Neuronal stem cell (in vitro differentiated cells): ENCODE measurements at regions not wholly inside any gene's neighbourhood (a gene's known extent, or its start where the extent isn't known, plus 50 kb on each side); places are given as distances from the start of the nearest gene placed in this dataset.

ENCODE experiments used
- DNase-seq: peaks from one replicate; pipeline ENCODE4 v3.0.0-alpha.2; 2013; ENCODE audit warnings: low spot score
- H2AFZ ChIP-seq: one replicate; pipeline ENCODE4 v1.6.1; 2013; ENCODE audit warnings: mild to moderate bottlenecking, low read length, inconsistent platforms
- H2AK5ac ChIP-seq: 2 replicates; pipeline ENCODE4 v1.6.1; 2013; ENCODE audit warnings: low read depth, mild to moderate bottlenecking, inconsistent platforms, low read length, moderate library complexity, mixed read lengths
- H2BK120ac ChIP-seq: 2 replicates; pipeline ENCODE4 v1.6.1; 2013; ENCODE audit warnings: low read depth, mild to moderate bottlenecking, inconsistent platforms, low read length, moderate library complexity, mixed read lengths
- H2BK12ac ChIP-seq: one replicate; pipeline ENCODE4 v1.6.1; 2013; ENCODE audit warnings: low read length, inconsistent platforms
- H2BK15ac ChIP-seq: 2 replicates; pipeline ENCODE4 v1.6.1; 2013; ENCODE audit warnings: mild to moderate bottlenecking, low read length, inconsistent platforms, mixed read lengths
- H2BK5ac ChIP-seq: one replicate; pipeline ENCODE4 v1.6.1; 2013; ENCODE audit warnings: inconsistent platforms, mild to moderate bottlenecking, low read length, moderate library complexity
- H3K14ac ChIP-seq: one replicate; pipeline ENCODE4 v1.6.1; 2013; ENCODE audit warnings: low read length, inconsistent platforms
- H3K18ac ChIP-seq: 2 replicates; pipeline ENCODE4 v1.6.1; 2013; ENCODE audit warnings: low read length, inconsistent platforms
- H3K23ac ChIP-seq: 2 replicates; pipeline ENCODE4 v1.6.1; 2013; ENCODE audit warnings: low read depth, mild to moderate bottlenecking, mixed read lengths, low read length, inconsistent platforms; ENCODE audit not compliant: poor library complexity
- H3K27ac ChIP-seq: replicated peaks from 3 replicates; pipeline ENCODE4 v1.5.1; 2013; ENCODE audit warnings: low read length, inconsistent platforms
- H3K27me3 ChIP-seq, 3 experiments: 2 replicates each; pipeline ENCODE4 v1.6.1; 2013; ENCODE audit warnings: low read length in 3 of 3, mild to moderate bottlenecking in 2 of 3, inconsistent platforms in 1 of 3, low read depth in 1 of 3, mixed read lengths in 1 of 3, moderate library complexity in 1 of 3; ENCODE audit not compliant: control insufficient read depth in 3 of 3, insufficient read depth in 3 of 3
- H3K36me3 ChIP-seq, 2 donors: replicated peaks in 1 of 2; 2 replicates each; pipeline ENCODE4 v1.6.1; 2013; ENCODE audit warnings: low read length in 2 of 2; ENCODE audit not compliant: control insufficient read depth in 2 of 2, insufficient read depth in 2 of 2
- H3K4ac ChIP-seq: 2 replicates; pipeline ENCODE4 v1.6.1; 2013; ENCODE audit warnings: inconsistent platforms, mild to moderate bottlenecking, low read length, moderate library complexity
- H3K4me1 ChIP-seq, 2 donors: 1 replicate in 1 of 2; 2 replicates in 1 of 2; pipeline ENCODE4 v1.6.1; 2013; ENCODE audit warnings: low read length in 2 of 2, low read depth in 1 of 2; ENCODE audit not compliant: control insufficient read depth in 2 of 2, insufficient read depth in 1 of 2
- H3K4me2 ChIP-seq: one replicate; pipeline ENCODE4 v1.6.1; 2013; ENCODE audit warnings: mild to moderate bottlenecking, low read length, inconsistent platforms; ENCODE audit not compliant: insufficient read depth, poor library complexity, severe bottlenecking
- H3K4me3 ChIP-seq, 2 donors: 2 replicates each; pipeline ENCODE4 v1.5.1; 2013; ENCODE audit warnings: low read length in 2 of 2, mild to moderate bottlenecking in 2 of 2, inconsistent platforms in 1 of 2, moderate library complexity in 1 of 2
- H3K79me1 ChIP-seq: one replicate; pipeline ENCODE4 v1.6.1; 2013; ENCODE audit warnings: low read depth, mild to moderate bottlenecking, inconsistent platforms, low read length, moderate library complexity
- H3K9ac ChIP-seq: one replicate; pipeline ENCODE4 v1.6.1; 2013; ENCODE audit warnings: mild to moderate bottlenecking, low read depth, low read length, inconsistent platforms; ENCODE audit not compliant: poor library complexity
- H3K9me3 ChIP-seq, 2 donors: replicated peaks in 1 of 2; 2 replicates each; pipeline versions ENCODE3 to v1.6.1; 2013; ENCODE audit warnings: low read length in 2 of 2, mild to moderate bottlenecking in 2 of 2, inconsistent platforms in 1 of 2, low read depth in 1 of 2, mixed read lengths in 1 of 2, moderate library complexity in 1 of 2; ENCODE audit not compliant: control insufficient read depth in 2 of 2, insufficient read depth in 1 of 2
- H4K8ac ChIP-seq: one replicate; pipeline ENCODE4 v1.6.1; 2013; ENCODE audit warnings: low read depth, mild to moderate bottlenecking, inconsistent platforms, low read length, moderate library complexity
- H4K91ac ChIP-seq: one replicate; pipeline ENCODE4 v1.6.1; 2013; ENCODE audit warnings: low read length, low read depth, mild to moderate bottlenecking, inconsistent platforms; ENCODE audit not compliant: poor library complexity
- WGBS, 2 donors: extraction: QIAGEN DNeasy Blood & Tissue Kit; methylation state at CpG; one replicate each; pipeline ENCODE4 v1.1.7; 2013; ENCODE audit warnings: missing lambda C conversion rate in 2 of 2, mixed read lengths in 1 of 2; ENCODE audit not compliant: insufficient read length in 2 of 2, insufficient replicate concordance in 1 of 2; ENCODE audit errors: extremely low coverage in 2 of 2; 5-methylcytosine and 5-hydroxymethylcytosine counted together

- H3K36me3 ChIP-seq: peaks cover 0 to under 1% of the 10 kb centered on the region in 2 donors
- H3K4ac ChIP-seq: no peak overlapping the region
- no peak overlapping the region for H2AFZ ChIP-seq
- H2AK5ac ChIP-seq: peak overlapping the region; percentile 3
- no peak overlapping the region for H3K4me3 ChIP-seq
- H3K4me1 ChIP-seq: peaks cover 39 to 74% of the 10 kb centered on the region in 2 donors
- WGBS, 2 donors: no CpG with 5 or more reads among the region's 13 CpGs
- no peak for DNase-seq
- no peak overlapping the region for H3K14ac ChIP-seq
- peak overlapping the region; percentile 1 for H2BK5ac ChIP-seq
- no peak overlapping the region for H4K8ac ChIP-seq
- H2BK120ac ChIP-seq: peak overlapping the region; percentile 96
- H3K27ac ChIP-seq: no peak overlapping the region
- no peak overlapping the region for H3K4me2 ChIP-seq
- peaks cover 0 to 14% (median 0%) of the 10 kb centered on the region in 3 experiments for H3K27me3 ChIP-seq
- H3K79me1 ChIP-seq: no peaks in the 10 kb centered on the region
- peak overlapping the region; percentile 26 for H3K9ac ChIP-seq
- peak overlapping the region; percentile 5 for H2BK12ac ChIP-seq
- H4K91ac ChIP-seq: no peak overlapping the region
- H3K18ac ChIP-seq: peak overlapping the region; percentile 98
- no peaks in the 10 kb centered on the region for H3K9me3 ChIP-seq
- no peak overlapping the region for H3K23ac ChIP-seq
- peak overlapping the region; percentile 100 for H2BK15ac ChIP-seq
Observed at GRCh38 chr9:129486756-129487657, 133.9 kb downstream of the C9orf50 start.

DNA sequence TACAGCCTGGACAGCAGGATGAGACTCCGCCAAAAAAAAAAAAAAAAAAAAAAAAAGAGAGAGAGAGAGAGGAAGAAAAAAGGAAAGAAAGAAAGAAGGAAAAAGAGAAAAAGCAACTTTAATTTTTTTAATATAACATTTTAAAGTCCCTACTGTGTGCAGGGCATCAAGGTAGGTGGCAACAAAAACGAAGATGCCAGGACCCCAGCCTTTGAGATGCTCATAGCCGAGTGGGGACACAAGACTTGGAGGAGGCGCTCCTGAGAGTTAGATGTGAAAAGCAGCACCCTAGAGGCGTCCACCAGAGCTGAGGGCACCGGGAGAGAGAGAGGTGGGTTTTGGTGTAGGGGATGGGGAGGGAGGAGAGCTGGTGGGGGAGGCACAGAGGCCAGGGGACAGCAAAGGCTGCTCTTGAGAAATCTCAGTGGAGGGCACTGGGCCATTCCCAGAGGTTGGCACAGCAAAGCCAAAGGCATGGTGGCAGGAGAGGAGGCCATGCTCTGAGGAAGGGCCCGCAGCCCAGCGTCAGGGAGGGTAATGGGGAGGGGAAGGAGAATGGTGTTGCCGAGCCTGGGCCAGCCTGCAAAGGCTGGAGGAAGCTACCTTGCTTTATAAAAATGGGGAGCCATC, 135.6 kb downstream of the C9orf50 start:
- Histone ChIP-seq H4K91ac (no peak overlapping the region), H4K8ac (no peak overlapping the region), H2BK12ac (no peak overlapping the region), H3K79me1 (no peaks in the 10 kb centered on the region), H2BK5ac (no peak overlapping the region), H2BK15ac (peak overlapping the region; percentile 90), H3K23ac (no peak overlapping the region), H3K36me3 (no peaks in the 10 kb centered on the region), H3K4me3 (no peak overlapping the region), H3K27ac (no peak overlapping the region), H3K18ac (peak overlapping the region; percentile 52), H3K4me1 (peaks cover 35 to 66% of the 10 kb centered on the region in 2 donors), H2AK5ac (peak overlapping the region; percentile 68), H2BK120ac (no peak overlapping the region), H3K14ac (no peak overlapping the region), H3K9ac (no peak overlapping the region), H2AFZ (no peak overlapping the region), H3K4ac (no peak overlapping the region), H3K9me3 (no peaks in the 10 kb centered on the region), H3K27me3 (peaks cover 0 to 13% (median 0%) of the 10 kb centered on the region in 3 experiments), H3K4me2 (no peak overlapping the region)
- DNase-seq: no peak
- no CpG with 5 or more reads among the region's 9 CpGs for WGBS, 2 donors

- Histone ChIP-seq H2BK120ac (peak overlapping the region; percentile 22), H3K36me3 (no peaks in the 10 kb centered on the region), H3K4ac (no peak overlapping the region), H4K8ac (no peak overlapping the region), H2AK5ac (peak overlapping the region; percentile 49), H2AFZ (no peak overlapping the region), H3K14ac (no peak overlapping the region), H3K4me3 (no peak overlapping the region), H2BK15ac (peak overlapping the region; percentile 98), H3K23ac (no peak overlapping the region), H2BK5ac (peak overlapping the region; percentile 57), H4K91ac (no peak overlapping the region), H3K4me1 (peaks cover 32 to 62% of the 10 kb centered on the region in 2 donors), H3K4me2 (no peak overlapping the region), H3K27me3 (peaks cover 0 to 11% (median 0%) of the 10 kb centered on the region in 3 experiments), H3K9me3 (no peaks in the 10 kb centered on the region), H3K27ac (no peak overlapping the region), H3K18ac (peak overlapping the region; percentile 32), H3K9ac (peak overlapping the region; percentile 13), H2BK12ac (no peak overlapping the region), H3K79me1 (no peaks in the 10 kb centered on the region)
- no peak for DNase-seq
- no CpG with 5 or more reads among the region's 11 CpGs for WGBS, 2 donors
Observed at GRCh38 chr9:129484352-129485000, 136.4 kb downstream of the C9orf50 start.
